Liver (tissue), 3 donors: ENCODE measurements at regions not wholly inside any gene's neighbourhood (a gene's known extent, or its start where the extent isn't known, plus 50 kb on each side); places are given as distances from the start of the nearest gene placed in this dataset.

Source experiments
- EGR1 ChIP-seq, 2 donors: IDR thresholded peaks; 2 replicates each; pipeline ENCODE4 v1.6.1; 2016 to 2018; ENCODE audit warnings: antibody characterized with exemption in 2 of 2, low read depth in 2 of 2
- FOXA2 ChIP-seq: IDR thresholded peaks from 2 replicates; pipeline ENCODE4 v1.6.1; 2016; ENCODE audit warnings: antibody characterized with exemption
- JUND ChIP-seq, 2 donors: IDR thresholded peaks; 2 replicates each; pipeline ENCODE4 v1.6.1; 2016; ENCODE audit warnings: antibody characterized with exemption in 2 of 2
- RAD21 ChIP-seq, 2 donors: IDR thresholded peaks; 2 replicates each; pipeline ENCODE4 v1.6.1; 2016; ENCODE audit warnings: antibody characterized with exemption in 2 of 2, mild to moderate bottlenecking in 2 of 2
- SP1 ChIP-seq: IDR thresholded peaks from 2 replicates; pipeline ENCODE4 v1.6.1; 2018; ENCODE audit warnings: antibody characterized with exemption, mild to moderate bottlenecking
- TF ChIP-seq, protein P1 (sequence below): fragments of 150-350 bp; IDR thresholded peaks from 2 replicates; pipeline ENCODE4 v1.5.1; 2017; ENCODE audit warnings: improper control_type of control experiment, low read depth, low read length; ENCODE audit not compliant: missing input control
- TF ChIP-seq, protein P2 (sequence below): IDR thresholded peaks from 2 replicates; pipeline ENCODE4 v1.6.1; 2016; ENCODE audit warnings: antibody characterized with exemption
- TF ChIP-seq, protein P3 (sequence below): IDR thresholded peaks from 2 replicates; pipeline ENCODE4 v1.6.1; 2016; ENCODE audit warnings: antibody characterized with exemption
- TF ChIP-seq, protein P4 (sequence below): IDR thresholded peaks from 2 replicates; pipeline ENCODE4 v1.6.1; 2016; ENCODE audit warnings: antibody characterized with exemption, mild to moderate bottlenecking
- donor health status: healthy.
- donor health status: healthy.

DNA sequence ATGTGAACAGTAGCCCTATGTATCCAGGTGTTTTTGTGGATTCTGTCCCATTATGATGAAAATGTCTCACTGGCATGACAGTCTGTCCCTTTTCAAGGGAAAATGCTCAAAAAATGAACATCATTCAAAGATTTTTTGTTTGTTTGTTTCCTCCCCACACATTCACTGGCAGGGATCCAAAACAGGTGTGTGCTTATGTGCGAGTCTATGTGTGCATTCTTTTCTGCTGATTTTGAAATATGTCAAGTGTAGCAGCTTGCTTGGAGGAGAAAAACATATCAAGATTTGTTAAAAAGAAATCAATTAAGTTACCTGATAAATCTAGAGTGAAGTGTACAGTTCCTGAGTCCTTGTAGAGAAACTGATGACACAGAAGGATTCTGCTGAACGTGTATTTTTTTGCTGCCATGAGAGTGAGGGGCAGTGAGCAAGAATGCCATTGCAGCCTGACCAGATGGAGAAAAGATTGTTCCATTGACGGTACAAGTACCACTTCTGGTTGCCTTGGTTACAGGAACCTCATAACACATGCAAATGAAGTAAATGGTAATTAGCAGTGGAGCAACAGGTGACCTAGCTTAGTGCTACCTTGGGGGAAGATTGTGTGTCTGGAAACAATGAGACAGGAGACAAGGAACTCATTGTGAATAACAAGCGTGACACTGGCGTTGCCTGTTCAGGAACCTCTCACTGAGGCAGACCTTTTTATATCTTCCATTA, 277.4 kb upstream of the PHYHIPL start:
- TF ChIP-seq, protein P1, sequence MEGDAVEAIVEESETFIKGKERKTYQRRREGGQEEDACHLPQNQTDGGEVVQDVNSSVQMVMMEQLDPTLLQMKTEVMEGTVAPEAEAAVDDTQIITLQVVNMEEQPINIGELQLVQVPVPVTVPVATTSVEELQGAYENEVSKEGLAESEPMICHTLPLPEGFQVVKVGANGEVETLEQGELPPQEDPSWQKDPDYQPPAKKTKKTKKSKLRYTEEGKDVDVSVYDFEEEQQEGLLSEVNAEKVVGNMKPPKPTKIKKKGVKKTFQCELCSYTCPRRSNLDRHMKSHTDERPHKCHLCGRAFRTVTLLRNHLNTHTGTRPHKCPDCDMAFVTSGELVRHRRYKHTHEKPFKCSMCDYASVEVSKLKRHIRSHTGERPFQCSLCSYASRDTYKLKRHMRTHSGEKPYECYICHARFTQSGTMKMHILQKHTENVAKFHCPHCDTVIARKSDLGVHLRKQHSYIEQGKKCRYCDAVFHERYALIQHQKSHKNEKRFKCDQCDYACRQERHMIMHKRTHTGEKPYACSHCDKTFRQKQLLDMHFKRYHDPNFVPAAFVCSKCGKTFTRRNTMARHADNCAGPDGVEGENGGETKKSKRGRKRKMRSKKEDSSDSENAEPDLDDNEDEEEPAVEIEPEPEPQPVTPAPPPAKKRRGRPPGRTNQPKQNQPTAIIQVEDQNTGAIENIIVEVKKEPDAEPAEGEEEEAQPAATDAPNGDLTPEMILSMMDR, result no peak
- TF ChIP-seq JUND (IDR thresholded peaks at IDR 0.05) (no peak), FOXA2 (no peak), EGR1 (IDR thresholded peaks at IDR 0.05; ENCODE audit: low read depth in 2 of 2) (no peak), RAD21 (IDR thresholded peaks at IDR 0.05) (no peak), SP1 (no peak)
- TF ChIP-seq, protein P2, sequence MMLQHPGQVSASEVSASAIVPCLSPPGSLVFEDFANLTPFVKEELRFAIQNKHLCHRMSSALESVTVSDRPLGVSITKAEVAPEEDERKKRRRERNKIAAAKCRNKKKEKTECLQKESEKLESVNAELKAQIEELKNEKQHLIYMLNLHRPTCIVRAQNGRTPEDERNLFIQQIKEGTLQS, result no peak
- TF ChIP-seq, protein P3, sequence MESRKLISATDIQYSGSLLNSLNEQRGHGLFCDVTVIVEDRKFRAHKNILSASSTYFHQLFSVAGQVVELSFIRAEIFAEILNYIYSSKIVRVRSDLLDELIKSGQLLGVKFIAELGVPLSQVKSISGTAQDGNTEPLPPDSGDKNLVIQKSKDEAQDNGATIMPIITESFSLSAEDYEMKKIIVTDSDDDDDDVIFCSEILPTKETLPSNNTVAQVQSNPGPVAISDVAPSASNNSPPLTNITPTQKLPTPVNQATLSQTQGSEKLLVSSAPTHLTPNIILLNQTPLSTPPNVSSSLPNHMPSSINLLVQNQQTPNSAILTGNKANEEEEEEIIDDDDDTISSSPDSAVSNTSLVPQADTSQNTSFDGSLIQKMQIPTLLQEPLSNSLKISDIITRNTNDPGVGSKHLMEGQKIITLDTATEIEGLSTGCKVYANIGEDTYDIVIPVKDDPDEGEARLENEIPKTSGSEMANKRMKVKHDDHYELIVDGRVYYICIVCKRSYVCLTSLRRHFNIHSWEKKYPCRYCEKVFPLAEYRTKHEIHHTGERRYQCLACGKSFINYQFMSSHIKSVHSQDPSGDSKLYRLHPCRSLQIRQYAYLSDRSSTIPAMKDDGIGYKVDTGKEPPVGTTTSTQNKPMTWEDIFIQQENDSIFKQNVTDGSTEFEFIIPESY, result no peak
- TF ChIP-seq, protein P4, sequence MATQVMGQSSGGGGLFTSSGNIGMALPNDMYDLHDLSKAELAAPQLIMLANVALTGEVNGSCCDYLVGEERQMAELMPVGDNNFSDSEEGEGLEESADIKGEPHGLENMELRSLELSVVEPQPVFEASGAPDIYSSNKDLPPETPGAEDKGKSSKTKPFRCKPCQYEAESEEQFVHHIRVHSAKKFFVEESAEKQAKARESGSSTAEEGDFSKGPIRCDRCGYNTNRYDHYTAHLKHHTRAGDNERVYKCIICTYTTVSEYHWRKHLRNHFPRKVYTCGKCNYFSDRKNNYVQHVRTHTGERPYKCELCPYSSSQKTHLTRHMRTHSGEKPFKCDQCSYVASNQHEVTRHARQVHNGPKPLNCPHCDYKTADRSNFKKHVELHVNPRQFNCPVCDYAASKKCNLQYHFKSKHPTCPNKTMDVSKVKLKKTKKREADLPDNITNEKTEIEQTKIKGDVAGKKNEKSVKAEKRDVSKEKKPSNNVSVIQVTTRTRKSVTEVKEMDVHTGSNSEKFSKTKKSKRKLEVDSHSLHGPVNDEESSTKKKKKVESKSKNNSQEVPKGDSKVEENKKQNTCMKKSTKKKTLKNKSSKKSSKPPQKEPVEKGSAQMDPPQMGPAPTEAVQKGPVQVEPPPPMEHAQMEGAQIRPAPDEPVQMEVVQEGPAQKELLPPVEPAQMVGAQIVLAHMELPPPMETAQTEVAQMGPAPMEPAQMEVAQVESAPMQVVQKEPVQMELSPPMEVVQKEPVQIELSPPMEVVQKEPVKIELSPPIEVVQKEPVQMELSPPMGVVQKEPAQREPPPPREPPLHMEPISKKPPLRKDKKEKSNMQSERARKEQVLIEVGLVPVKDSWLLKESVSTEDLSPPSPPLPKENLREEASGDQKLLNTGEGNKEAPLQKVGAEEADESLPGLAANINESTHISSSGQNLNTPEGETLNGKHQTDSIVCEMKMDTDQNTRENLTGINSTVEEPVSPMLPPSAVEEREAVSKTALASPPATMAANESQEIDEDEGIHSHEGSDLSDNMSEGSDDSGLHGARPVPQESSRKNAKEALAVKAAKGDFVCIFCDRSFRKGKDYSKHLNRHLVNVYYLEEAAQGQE, result no peak
